Peyer's patch (tissue), 4 donors: ENCODE measurements at regions not wholly inside any gene's neighbourhood (a gene's known extent, or its start where the extent isn't known, plus 50 kb on each side); places are given as distances from the start of the nearest gene placed in this dataset.

Experiments
- DNase-seq, 3 donors: peaks; one replicate each; pipeline ENCODE4 v3.0.0-alpha.2; 2017 to 2019
- H3K27ac ChIP-seq, 4 donors: fragments of 200-600 bp; sonication (generic); one replicate each; pipeline ENCODE4 v1.5.1; 2016 to 2019
- H3K27me3 ChIP-seq, 2 donors: fragments of 200-600 bp; sonication (generic); one replicate each; pipeline ENCODE4 v1.5.1; 2019
- H3K36me3 ChIP-seq, 3 donors: fragments of 200-600 bp; sonication (generic); one replicate each; pipeline ENCODE4 v1.5.1; 2016 to 2019
- H3K4me1 ChIP-seq, 4 donors: fragments of 200-600 bp; sonication (generic); one replicate each; pipeline ENCODE4 v1.5.1; 2016 to 2019
- H3K4me3 ChIP-seq, 4 donors: fragments of 200-600 bp; sonication (generic); 1 replicate in 3 of 4; 2 replicates in 1 of 4; pipeline ENCODE4 v1.5.1; 2016 to 2019; ENCODE audit warnings: mild to moderate bottlenecking in 1 of 4
- H3K9me3 ChIP-seq, 4 donors: fragments of 200-600 bp; sonication (generic); one replicate each; pipeline ENCODE4 v1.5.1; 2016 to 2019; ENCODE audit warnings: mild to moderate bottlenecking in 1 of 4
- POLR2A ChIP-seq, 2 donors: fragments of 450-650 bp; IDR thresholded peaks; one replicate each; pipeline ENCODE4 v1.5.1; 2017; ENCODE audit warnings: antibody characterized with exemption in 2 of 2, mild to moderate bottlenecking in 2 of 2, moderate library complexity in 2 of 2
- TF ChIP-seq, protein P1 (sequence below), 6 experiments: fragments of 450-650 bp in 4 of 6; fragments of 200-600 bp in 2 of 6; sonication (generic) in 1 of 6; IDR thresholded peaks; one replicate each; pipeline ENCODE4 v1.5.1; 2017 to 2019; ENCODE audit warnings: antibody characterized with exemption in 6 of 6, mild to moderate bottlenecking in 3 of 6, moderate library complexity in 1 of 6

DNA sequence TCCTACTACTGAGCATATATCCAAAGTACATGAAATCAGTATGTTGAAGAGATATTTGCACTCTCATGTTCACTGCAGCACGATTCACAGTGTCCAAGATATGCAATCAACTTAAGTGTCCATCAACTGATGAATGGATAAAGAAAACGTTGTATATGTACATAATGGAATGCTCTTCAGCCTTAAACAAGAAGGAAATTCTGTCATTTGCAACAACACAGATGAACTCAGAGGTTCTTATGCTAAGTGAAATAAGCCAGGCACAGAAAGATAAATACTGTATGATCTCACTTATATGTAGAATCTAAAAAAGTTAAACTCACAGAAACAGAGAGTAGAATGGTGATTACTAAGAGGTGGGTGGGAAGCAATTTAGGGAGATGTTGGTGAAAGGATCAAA lies 149.2 kb downstream of the EVA1A start:
- DNase-seq: no peak
- Histone ChIP-seq H3K4me1 (no peaks in the 10 kb centered on the region), H3K9me3 (no peaks in the 10 kb centered on the region), H3K36me3 (no peaks in the 10 kb centered on the region), H3K27me3 (no peaks in the 10 kb centered on the region), H3K4me3 (no peak overlapping the region), H3K27ac (no peak overlapping the region)
- no peak for TF ChIP-seq POLR2A (IDR thresholded peaks at IDR 0.05)
- TF ChIP-seq, protein P1, sequence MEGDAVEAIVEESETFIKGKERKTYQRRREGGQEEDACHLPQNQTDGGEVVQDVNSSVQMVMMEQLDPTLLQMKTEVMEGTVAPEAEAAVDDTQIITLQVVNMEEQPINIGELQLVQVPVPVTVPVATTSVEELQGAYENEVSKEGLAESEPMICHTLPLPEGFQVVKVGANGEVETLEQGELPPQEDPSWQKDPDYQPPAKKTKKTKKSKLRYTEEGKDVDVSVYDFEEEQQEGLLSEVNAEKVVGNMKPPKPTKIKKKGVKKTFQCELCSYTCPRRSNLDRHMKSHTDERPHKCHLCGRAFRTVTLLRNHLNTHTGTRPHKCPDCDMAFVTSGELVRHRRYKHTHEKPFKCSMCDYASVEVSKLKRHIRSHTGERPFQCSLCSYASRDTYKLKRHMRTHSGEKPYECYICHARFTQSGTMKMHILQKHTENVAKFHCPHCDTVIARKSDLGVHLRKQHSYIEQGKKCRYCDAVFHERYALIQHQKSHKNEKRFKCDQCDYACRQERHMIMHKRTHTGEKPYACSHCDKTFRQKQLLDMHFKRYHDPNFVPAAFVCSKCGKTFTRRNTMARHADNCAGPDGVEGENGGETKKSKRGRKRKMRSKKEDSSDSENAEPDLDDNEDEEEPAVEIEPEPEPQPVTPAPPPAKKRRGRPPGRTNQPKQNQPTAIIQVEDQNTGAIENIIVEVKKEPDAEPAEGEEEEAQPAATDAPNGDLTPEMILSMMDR (IDR thresholded peaks at IDR 0.05): no peak

DNA sequence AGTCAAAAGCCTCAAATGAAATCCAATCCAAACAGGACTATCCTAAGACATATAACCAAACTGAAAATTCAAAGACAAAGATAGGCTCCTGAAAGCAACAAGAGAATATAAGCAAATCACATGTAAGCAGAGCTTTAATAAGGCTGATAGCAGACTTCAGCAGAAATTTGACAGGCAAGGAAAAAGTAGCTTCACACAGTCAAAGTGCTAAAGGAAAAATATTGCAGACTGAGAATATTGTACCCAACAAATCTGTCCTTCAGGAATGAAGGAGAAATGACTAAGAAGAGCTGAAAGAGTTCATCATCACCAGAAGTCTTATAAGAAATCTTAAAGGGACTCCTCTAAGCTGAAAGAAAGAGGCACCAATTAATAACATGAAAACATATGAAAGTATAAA lies 150.0 kb downstream of the EVA1A start:
- no peak for DNase-seq
- no peaks in the 10 kb centered on the region for H3K9me3 ChIP-seq
- no peaks in the 10 kb centered on the region for H3K36me3 ChIP-seq
- no peaks in the 10 kb centered on the region for H3K27me3 ChIP-seq
- no peak overlapping the region for H3K27ac ChIP-seq
- no peaks in the 10 kb centered on the region for H3K4me1 ChIP-seq
- no peak overlapping the region for H3K4me3 ChIP-seq
- no peak for TF ChIP-seq POLR2A (IDR thresholded peaks at IDR 0.05)
- TF ChIP-seq, protein P1 (IDR thresholded peaks at IDR 0.05): no peak

DNA sequence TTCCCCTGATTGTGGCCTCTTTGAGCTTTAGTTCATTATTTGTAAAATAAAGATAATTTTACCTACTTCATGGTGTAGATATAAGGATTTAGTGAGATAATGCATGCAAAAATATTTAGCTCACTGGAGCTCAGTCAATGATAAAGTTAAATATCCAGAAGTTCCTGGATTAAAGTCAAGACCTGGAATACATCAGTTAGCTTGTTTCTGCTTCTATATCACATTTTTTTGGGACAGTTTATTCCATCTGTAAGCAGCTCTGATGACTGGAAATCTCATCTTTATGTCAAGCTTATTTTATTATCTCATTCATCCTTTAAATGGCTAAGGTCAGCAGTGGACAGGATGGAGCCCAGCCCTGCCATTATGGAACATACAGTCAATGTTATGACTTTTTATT lies 152.0 kb downstream of the EVA1A start:
- Histone ChIP-seq H3K4me1 (no peaks in the 10 kb centered on the region), H3K27ac (no peak overlapping the region), H3K27me3 (no peaks in the 10 kb centered on the region), H3K9me3 (no peaks in the 10 kb centered on the region), H3K4me3 (no peak overlapping the region), H3K36me3 (no peaks in the 10 kb centered on the region)
- no peak for DNase-seq
- no peak for TF ChIP-seq POLR2A (IDR thresholded peaks at IDR 0.05)
- TF ChIP-seq, protein P1 (IDR thresholded peaks at IDR 0.05): no peak

DNA sequence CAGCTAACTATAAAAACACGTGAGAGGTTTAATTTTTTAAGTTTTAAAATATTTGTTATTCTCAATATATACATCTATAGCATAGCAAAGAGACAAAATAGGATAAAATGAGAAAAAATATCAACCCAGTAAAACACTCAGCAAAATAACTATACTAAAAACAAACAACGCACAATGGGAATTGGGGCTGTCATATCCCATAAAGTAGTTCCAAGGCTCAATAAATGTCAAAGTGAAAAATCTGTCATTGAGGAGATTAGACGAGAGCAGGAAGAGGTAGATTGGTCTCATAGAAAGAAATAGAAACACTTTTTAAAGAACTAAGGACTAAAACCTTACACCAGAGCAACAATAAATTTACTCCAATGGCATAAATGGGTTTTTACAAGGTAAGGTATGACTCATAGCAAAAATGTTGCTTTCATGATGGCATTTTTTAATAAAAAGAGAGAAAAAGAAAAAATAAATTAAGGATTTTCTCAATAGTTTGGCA lies 153.7 kb downstream of the EVA1A start:
- no peak overlapping the region for H3K4me3 ChIP-seq
- H3K27ac ChIP-seq: no peak overlapping the region
- H3K9me3 ChIP-seq: no peaks in the 10 kb centered on the region
- no peaks in the 10 kb centered on the region for H3K36me3 ChIP-seq
- no peaks in the 10 kb centered on the region for H3K4me1 ChIP-seq
- H3K27me3 ChIP-seq: no peaks in the 10 kb centered on the region
- no peak for DNase-seq
- TF ChIP-seq POLR2A (IDR thresholded peaks at IDR 0.05): no peak
- TF ChIP-seq, protein P1 (IDR thresholded peaks at IDR 0.05): no peak

DNA sequence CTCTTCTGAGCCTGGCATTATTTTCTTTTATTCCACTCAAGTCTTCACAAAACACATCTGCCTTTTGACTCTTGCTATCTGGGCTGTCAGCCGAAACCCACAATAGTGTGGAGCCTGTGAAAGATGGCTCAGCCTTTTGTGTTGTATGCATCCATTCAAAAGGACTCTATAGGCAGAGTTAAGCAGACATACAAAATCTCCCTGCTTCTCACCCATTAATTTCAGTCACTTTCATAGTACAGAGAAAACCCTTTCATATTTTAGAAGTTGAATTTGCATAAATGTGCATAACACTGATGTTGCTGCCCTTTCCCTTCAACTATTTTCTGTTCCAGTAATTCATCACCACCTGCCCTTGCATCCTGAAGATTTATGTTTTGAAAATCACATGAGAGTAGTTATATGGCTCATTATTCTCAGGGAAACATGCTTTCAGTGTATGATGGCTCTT lies 154.6 kb downstream of the EVA1A start:
- Histone ChIP-seq H3K27ac (no peak overlapping the region), H3K27me3 (no peaks in the 10 kb centered on the region), H3K9me3 (no peaks in the 10 kb centered on the region), H3K4me1 (no peaks in the 10 kb centered on the region), H3K36me3 (no peaks in the 10 kb centered on the region), H3K4me3 (no peak overlapping the region)
- TF ChIP-seq, protein P1 (IDR thresholded peaks at IDR 0.05): no peak
- TF ChIP-seq POLR2A (IDR thresholded peaks at IDR 0.05): no peak
- no peak for DNase-seq

DNA sequence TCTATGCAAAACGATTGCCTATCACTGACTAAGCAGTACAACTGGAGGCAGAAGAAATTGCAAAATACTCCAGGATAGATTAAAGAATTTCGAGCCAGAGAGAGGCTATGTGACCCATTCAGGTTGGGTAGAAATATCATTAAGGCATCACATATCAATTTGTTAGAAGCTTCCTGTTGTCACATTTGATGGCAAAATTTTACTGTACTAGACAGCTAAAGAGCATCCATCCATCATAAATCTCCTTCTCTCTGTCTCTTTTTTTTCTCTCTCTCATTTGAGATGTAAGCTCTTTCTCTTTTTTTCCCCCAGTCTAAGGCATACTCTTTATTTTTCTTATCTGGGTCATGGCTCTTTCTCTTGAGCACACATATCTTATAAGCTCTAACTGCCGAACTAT lies 155.7 kb downstream of the EVA1A start:
- Histone ChIP-seq H3K4me3 (no peak overlapping the region), H3K4me1 (no peaks in the 10 kb centered on the region), H3K27me3 (no peaks in the 10 kb centered on the region), H3K9me3 (no peaks in the 10 kb centered on the region), H3K27ac (no peak overlapping the region), H3K36me3 (no peaks in the 10 kb centered on the region)
- DNase-seq: no peak
- TF ChIP-seq, protein P1 (IDR thresholded peaks at IDR 0.05): no peak
- TF ChIP-seq POLR2A (IDR thresholded peaks at IDR 0.05): no peak
